ENCODE measurements at regions not wholly inside any gene's neighbourhood (a gene's known extent, or its start where the extent isn't known, plus 50 kb on each side); places are given as distances from the start of the nearest gene placed in this dataset.
"Not testable (repeated sequence)": the region's sequence is repeated elsewhere in the genome, so short reads cannot be mapped to it uniquely, and the experiment has no call there.

DNA sequence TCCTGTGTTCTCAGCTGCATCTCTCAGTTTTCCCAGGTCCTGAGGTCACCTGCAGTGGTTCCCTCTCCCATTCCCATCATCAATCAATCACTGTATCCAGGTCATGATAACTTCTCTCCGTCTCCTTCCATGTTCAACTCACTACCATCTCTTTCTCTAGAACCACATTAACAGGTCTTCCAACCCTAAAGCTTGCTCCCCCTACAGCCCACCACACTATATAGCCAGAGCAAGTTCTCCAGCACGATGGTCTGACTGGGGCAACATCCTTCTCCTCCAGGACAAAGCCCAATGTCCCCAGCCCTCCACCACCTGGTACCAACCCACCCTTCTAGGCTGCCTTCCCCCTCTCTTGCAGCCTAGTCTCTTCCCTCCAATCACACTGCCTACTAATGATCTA, 241.6 kb downstream of the CDK5RAP2 start:
- no peak for DNase-seq (ENCODE audit: low spot score)

DNA sequence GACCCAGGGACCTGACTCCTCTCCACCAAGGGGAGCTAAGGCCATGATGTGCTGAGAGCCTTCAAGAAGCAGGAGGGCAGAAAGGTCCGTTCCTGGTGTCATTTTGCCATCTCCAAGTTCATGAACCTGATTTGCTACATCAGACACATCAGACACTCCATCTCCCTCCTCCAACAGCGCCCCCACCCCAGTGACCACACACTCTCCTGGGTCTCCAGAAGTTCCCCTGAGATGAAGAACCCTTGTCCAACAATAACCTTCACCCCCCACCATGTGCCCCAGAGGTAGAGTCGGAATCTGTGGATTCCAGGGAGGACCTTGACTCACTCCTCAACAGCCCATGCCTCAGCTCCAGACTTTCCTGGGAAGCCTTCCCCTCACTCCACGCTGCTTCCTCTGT, 242.8 kb downstream of the CDK5RAP2 start:
- DNase-seq (ENCODE audit: low spot score): no peak

DNA sequence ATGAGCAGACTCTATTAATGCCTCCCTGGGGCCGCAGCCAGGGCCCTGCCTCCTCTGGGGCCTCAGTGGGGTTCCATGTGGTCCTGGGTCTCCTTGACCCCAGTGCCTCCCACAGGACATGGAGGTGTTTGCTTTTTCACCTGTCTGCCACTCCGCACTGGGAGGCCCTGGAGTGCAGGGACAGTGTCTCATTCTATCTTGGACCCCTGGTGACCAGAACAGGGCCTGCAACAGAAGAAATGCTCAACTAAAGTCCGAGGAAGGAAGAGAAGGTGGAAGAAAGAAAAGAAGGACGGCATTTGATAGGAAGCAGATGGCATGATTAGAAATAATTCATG, 243.2 kb downstream of the CDK5RAP2 start:
- DNase-seq (ENCODE audit: low spot score): no peak

DNA sequence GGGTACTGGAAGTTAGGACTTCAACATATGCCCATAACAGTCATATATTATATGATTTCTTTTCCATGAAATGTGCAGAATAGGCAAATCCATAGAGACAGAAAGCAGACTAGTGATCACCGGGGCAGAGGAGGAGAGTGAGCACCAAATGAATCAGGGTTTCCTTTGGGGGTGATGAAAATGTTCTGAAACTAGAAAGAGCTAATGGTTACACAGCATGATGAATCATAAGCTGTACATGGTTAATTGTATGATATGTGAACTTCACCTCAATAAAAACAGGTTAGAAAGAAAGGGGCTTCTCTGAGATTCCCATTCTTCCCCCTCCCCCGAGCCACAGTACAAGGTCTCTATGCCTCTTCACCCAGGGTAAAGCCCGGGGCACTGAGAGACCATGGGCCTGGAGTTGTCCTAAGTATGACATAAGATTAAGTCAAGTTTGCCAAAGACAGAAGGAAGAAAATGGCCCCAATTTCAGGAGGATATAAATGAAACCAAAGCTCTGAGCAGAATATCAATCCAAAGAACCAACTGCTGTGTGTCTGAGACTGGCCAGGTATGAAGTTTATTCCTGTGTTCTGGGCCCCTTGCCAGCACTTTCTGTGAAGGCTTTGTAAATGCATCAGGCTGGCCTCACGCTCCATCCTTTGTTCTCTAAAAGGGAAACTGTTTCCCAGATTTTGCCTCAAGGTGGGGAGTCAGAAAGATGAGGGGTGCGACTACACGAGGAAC, 243.8 kb downstream of the CDK5RAP2 start:
- no peak for DNase-seq (ENCODE audit: low spot score)

DNA sequence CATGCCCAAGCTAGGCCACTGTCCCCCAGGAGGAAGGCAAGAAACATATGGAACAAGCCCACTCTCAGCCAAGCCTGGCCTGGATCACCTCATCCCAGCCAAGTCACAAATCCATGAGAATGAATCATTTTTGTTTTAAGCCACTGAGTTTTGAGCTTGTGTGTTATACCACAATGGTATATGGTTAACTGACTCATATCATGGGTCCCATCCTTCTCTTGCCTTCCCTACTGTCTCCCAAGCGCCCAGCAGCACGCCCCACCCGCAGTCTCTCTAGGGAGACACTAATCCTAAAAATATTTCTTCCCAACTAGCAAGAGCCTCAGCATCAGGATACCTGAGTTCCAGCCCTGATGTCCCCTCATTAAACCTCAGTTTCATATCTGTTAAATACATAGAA, 248.1 kb downstream of the CDK5RAP2 start:
- DNase-seq (ENCODE audit: low spot score): no peak

DNA sequence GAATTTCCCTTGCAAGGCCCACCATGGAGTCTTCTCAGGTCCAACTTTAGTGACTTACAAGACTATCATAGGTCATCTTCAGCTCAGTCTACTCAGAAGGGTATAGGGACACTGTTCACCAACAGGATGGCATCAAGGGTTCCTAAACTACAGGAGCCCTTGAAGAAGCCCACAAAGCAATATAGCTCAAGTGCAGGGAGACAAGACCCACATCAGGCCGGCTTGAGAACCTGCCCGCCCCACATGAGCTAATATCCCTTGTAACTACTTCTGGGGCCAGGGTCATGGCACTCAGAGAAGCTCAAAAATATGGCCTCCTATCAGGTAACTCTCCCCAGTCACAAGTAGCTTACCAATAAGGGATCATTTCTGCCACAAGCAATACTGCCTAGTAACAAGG, 249.9 kb downstream of the CDK5RAP2 start:
- DNase-seq (ENCODE audit: low spot score): no peak

DNA sequence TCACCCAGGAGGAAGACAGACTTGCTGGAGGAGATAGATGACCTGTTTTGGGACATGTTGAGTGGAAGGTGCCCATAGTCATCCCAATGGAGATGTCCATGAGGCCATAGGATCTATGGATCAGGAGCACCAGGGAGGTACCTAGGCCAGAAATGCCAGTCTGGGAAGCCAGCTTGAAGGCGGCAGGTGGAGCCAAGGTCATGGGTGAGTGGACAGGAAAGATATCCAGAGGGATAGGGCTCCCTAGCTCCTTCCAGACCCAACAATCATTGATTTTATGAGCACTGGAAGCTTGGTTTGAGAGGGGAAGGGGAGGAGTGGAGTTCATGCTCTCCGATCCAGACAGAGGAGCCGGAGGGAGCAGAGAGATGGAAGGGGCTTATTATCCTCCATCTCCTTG, 252.6 kb downstream of the CDK5RAP2 start:
- no peak for DNase-seq (ENCODE audit: low spot score)

DNA sequence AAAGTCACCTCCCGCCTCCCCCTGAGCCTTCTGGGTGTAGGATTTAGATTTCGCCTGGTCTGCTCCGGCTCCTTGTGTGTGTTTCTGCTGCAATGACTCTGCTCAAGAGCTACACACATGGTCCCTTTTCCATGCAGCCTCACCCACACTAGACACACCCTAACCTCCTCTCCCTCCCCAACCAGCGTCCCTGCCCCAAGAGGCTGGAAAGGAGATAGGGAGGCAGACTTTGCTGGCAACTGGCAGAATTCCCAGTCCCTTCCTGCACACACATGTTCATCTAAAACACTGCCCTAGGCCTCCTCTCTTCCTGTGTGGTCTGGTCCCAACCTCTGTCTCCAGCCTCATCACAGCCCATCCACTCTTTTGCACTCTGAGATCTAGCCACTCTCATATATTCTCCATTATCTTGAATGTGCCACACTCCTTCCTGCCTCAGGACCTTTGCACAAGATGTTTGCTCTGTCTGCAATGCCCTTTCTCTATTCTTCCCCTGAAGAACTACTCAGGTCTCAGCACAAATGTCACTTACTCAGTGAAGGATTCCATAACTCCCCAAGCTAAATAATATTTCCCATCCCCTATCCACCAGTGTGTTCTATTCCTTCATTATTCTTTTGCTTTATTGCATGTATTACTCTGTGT, 253.8 kb downstream of the CDK5RAP2 start:
- no peak for DNase-seq (ENCODE audit: low spot score)

DNA sequence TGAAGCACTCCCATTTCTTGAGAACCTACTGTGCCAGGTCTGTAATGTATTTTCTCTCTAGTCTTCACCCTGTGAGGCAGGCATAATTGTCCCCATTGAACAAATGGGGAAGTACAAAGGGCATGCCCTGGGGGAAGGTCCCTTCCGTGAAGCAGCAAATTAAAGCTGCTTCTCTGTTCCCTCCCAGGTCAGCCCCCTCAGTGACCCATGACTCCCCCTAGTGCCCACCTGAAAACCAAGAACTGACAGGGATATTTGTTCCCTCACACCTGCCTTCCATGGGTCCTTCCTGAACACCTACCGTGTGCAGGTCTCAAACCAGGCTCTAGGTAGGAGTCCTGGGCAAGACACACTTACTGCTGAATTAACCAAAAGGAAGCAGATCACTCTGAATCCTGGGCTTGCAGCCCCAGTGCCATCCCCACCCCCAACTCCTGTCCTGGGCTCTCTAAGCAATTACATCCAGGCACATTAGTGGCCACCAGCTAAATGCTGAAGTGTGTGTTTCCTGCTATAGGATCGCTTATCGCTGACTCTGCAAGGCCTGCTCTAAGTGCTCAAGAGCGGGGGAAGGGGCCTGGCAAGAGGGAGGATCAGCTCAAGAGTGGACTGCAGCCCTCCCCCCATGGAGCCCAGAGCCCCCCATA, 254.8 kb downstream of the CDK5RAP2 start:
- no peak for DNase-seq (ENCODE audit: low spot score)

DNA sequence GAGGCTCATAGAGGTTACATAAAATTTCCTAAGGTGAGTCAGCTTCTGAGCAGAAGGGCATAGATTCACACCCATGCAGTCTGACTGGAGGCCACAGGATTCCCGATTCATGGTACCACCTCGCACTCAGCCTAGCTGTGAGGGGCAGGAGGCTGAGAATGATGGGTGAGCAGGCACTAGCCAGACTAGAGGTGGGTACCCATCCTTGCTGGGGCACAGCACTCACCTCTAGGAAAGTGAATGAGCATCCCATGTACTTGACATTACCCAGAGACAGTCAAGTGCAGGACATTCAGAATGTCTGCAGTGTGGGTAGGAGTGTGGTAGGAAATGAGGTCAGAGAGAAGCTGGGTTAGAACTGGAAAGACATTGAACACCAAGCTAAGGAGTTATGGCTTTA, 255.5 kb downstream of the CDK5RAP2 start:
- DNase-seq (ENCODE audit: low spot score): no peak

DNA sequence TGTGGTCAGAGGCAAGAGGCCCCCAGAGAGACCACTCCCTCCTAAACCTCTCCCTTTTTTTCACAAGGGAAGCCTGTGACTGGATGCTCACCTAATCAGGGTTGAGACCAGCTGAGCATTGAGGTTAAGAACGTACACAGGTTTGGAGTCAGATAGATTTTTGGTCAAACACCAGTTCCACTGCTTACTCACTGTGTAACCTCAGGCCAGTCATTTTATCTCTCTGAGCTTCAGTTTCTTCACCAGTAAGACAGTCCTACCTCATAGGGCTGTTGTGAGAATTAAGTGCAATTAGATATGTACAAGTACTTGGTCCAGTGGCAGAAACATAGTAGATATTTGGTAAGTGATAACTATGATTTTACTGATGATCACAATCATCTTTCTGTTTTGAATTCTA, 256.8 kb downstream of the CDK5RAP2 start:
- no peak for DNase-seq (ENCODE audit: low spot score)

DNA sequence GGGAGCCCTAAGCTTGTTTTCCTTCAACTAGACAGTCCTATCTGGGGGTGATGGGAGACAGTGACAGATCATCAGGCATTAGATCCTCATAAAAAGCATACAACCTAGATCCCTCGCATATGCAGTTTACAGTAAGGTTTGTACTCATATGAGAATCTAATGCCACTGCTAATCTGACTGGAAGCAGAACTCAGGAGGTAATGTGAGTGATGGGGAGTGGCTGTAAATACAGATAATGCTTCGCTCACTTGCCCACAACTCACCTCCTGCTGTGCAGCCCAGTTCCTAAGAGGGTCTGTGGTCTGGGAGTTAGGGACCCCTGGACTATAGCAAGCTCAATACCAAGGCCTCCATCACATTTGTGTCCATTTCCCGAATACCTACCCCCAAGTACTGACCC, 260.5 kb downstream of the CDK5RAP2 start:
- no peak for DNase-seq (ENCODE audit: low spot score)

DNA sequence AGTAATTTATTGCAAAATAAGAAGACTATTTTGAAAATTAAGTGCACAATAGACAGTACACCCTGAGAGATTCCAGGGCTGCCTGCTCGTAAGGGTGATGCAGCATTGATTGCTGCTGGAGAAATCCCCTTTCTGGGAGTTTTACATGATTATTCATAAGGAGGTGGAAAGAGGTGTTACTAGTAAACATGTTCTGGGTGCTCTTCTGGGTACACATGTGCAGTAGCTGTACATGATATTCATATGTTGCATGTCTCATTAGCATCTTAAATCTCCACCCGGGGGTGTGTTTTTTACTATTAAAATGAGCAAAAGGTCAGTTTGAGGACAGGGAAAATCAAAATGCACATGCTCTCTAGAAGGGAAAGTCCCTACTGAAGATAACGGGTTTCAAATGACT, 264.8 kb downstream of the CDK5RAP2 start:
- DNase-seq (ENCODE audit: low spot score): no peak

DNA sequence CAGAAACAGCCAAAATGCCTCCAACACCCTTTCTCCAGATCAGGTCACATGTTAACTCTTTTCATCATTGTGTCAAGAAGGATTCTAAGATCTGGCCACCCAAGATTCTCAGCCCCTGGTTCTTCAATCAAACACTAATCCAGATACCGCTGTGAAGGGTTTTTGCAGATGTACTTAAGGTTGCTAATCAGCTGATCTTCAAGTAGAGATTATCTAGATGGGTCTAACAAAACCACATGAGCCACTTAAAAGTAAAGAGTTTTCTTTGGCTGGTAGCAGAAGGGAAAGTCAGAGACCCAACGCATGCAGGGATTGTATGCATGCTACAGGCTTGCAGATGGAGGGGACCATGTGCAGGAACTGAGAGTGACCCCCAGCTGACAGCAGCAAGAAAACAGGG, 267.9 kb downstream of the CDK5RAP2 start:
- DNase-seq (ENCODE audit: low spot score): no peak

DNA sequence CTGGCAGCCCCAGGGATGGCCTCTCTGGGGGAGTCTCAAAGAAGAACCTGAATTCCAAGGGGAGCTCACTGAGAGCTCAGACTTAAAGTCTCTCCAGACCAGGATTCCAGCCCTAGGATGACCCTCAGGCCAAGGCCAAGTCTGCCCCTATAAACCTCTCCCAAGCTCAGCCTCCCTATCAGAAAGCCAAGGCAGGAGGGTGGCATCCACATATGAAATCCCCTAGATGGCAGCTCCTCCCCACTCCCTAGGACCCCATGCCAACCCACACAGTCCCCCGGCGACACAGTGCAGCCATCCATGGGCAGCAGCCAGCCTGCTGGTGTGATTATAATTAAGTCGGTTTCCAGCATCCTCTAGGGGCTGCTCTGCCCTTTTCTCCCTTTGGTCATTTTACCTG, 269.9 kb downstream of the CDK5RAP2 start:
- DNase-seq (ENCODE audit: low spot score): no peak

DNA sequence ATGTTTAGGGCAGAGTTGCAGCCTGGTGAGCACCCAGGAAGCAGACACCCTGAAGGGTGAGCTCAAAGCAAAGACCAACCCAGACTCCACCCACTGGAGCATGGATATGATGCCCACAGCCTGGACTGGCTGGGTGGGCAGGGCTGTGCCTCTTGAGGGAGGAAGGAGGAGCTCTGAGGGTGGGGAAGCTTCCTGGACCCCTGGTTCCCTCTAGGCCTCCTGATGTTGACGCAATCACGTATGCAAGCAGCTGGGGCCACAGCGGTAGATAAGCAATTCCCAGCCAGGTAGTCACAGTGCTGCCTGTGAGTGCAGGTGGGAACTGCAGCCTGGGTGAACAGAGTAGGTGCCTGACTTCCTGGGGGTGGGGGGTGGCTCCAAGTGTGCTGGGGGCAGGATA, 271.5 kb downstream of the CDK5RAP2 start:
- no peak for DNase-seq (ENCODE audit: low spot score)

DNA sequence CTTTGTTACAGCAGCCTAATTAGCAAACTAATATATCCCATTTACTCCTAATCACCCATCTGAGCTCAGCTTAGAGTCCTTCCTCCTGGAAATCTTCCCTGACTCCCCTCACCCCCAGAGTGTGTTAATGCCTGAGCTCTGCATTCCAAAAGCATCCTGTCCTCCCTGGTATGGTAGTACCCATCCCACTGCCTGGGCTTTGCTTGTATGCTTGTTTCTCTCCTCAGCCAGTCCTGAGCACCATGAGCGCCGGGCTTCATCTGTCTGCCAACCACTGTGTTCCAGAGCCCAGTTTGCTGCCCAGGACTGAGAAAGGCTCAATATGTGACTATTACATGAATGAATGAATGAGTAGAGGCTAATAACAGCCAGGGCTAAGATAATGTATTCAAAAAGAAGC, 272.4 kb downstream of the CDK5RAP2 start:
- no peak for DNase-seq (ENCODE audit: low spot score)

DNA sequence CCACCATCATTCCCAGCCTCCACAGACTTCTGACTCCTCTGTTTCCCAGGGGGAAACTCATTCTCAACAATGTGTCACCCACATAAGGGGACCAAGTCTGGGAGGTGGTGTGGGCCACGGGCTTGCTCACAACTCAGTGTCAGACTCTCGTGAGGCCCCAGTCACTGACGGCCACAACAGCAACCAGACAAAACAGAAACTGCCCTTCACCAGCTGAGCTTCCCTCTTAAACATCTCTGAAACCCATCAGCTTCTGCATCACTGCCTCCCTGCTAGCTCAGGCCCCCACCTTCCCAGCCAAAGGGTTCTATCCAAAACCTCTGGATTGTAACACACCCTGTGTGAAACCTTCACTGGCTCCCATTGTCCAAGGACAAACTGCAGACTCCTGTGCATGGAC, 273.4 kb downstream of the CDK5RAP2 start:
- no peak for DNase-seq (ENCODE audit: low spot score)

DNA sequence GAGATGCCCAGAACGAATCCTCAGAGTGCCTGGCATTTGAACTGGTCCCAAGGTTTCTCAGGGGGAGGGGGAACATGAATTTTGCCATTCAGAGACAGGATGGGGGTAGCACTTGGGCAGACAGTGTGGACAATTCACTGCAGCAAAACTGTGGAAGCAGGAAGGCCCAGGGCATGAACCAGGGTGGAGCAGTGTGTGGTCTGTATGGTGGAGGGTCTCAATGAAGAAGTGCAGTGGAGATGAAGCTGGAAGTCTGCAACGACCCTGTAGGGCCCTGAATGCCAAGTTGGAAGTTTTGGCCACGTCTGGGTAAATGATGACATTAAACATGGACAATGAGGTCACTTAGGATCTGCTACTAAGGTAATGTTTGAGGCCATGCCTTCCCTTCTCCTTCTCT, 273.9 kb downstream of the CDK5RAP2 start:
- no peak for DNase-seq (ENCODE audit: low spot score)

DNA sequence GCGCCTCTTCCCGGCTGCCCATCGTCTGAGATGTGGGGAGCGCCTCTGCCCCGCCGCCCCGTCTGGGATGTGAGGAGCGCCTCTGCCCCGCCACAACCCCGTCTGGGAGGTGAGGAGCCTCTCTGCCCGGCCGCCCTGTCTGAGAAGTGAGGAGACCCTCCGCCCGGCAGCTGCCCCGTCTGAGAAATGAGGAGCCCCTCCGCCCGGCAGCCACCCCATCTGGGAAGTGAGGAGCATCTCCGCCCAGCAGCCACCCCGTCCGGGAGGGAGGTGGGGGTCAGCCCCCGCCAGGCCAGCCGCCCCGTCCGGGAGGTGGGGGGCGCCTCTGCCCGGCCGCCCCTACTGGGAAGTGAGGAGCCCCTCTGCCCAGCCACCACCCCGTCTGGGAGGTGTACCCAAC, 275.1 kb downstream of the CDK5RAP2 start:
- DNase-seq (ENCODE audit: low spot score): not testable (repeated sequence)

DNA sequence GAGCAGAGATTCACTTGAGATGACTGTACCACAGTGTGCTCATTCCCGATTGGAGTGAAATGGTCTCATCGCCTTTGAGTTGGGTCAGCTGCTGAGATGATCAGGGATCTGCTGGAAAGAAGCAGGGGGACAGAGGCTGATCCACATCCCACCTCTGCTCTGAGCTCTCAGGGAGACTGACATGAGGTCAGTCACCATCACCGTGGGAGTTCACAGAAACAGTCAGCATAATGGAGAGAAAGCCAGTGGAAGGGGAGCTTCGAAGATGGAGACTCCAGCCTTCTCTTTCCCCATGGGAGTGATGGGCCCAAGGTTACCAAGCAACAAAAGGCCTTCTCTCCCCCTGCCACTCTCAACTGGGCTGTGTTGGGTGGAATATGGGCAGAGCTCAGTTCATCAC, 276.4 kb downstream of the CDK5RAP2 start:
- DNase-seq (ENCODE audit: low spot score): no peak

DNA sequence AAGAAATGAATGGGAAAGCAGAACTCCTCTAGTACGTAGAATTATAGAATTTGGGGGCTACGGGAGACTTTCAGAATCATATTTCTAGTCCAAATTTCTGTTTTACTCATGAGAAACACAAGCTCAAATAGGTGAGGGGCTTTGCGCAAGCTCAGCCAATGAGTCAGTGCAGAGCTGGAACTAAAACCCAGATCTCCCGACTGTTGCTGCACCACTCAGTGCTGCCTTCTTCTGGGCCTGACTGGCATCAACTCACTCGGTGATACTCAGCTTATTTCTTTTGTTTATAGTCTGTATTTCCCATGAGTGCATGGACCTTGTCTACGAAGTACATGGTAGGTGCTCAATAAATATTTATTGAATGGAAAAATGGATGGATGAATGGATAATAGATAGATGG, 280.2 kb downstream of the CDK5RAP2 start:
- no peak for DNase-seq (ENCODE audit: low spot score)

DNA sequence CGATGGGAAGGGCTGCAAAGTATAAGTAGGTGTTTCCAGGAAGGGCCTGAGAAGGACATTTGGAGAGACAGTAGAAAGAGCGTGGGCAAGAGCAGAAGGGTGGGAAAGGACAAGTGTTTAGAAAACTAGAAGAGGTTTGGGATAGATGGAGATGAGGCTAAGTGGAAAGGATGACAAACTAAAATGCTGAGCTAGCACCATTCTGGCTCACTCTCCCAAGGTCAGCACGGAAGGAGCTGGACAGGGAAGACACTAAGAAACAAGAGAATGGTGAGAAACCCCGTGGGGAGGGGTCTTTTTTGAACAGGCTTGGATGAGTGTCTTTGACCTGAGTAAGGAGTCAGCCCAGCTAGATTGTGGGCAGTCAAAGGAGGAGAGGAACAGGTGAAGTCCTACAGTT, 286.0 kb downstream of the CDK5RAP2 start:
- no peak for DNase-seq (ENCODE audit: low spot score)

DNA sequence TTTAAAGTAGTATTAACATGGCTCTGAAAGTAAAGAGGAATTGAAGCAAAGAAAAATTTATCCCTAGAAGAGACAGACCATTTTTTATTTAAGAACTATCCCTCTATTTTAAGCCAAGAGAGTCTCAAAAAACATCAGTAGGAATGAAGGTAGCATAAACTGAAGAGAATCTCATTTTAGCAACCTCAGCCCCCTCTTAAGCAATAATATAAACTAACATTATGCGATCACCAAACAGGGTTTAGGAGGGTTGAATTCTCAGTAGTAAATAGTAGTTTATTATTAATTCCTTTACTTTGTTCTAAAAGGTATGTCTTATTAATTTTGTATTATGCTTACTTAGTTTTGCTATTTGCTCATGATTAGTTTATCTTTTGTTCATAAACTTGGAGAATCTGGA, 287.4 kb downstream of the CDK5RAP2 start:
- no peak for DNase-seq (ENCODE audit: low spot score)
